Tibial nerve (tissue), 3 donors: ENCODE measurements at regions not wholly inside any gene's neighbourhood (a gene's known extent, or its start where the extent isn't known, plus 50 kb on each side); places are given as distances from the start of the nearest gene placed in this dataset.

Experiments
- EP300 ChIP-seq, 2 donors: sonication (generic); formaldehyde crosslinking; IDR thresholded peaks; one replicate each; pipeline ENCODE4 v1.6.1; 2017; ENCODE audit warnings: antibody characterized with exemption in 2 of 2, mild to moderate bottlenecking in 1 of 2
- POLR2A ChIP-seq, 2 donors: fragments of 450-650 bp; IDR thresholded peaks; one replicate each; pipeline ENCODE4 v1.6.1; 2017; ENCODE audit warnings: antibody characterized with exemption in 2 of 2, mild to moderate bottlenecking in 2 of 2, moderate library complexity in 2 of 2

DNA sequence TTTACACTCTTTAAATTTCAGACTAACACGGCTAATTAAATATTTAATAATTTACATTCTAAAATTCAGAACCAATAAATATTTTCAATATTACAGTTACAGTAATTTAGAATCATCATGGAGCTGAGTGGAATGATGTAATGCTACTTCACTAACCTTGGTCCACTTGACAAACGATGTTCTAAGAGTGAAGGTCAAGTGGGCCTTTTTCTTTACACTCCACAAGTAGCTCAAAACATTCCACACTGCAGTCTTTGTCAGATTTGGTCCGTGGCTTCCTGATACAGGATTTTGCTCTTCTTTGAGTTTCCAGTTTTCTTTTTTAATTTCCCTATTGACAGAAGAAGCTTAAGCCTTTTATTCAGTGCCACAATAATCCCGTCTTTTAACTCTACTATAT lies 164.6 kb upstream of the NRIP1 start:
- no peak for TF ChIP-seq EP300 (IDR thresholded peaks at IDR 0.05)
- no peak for TF ChIP-seq POLR2A (IDR thresholded peaks at IDR 0.05)
